GM19467 (cell line): ENCODE measurements at regions not wholly inside any gene's neighbourhood (a gene's known extent, or its start where the extent isn't known, plus 50 kb on each side); places are given as distances from the start of the nearest gene placed in this dataset.

ENCODE experiments used
- ATAC-seq: cut with Tn5 transposase; IDR thresholded peaks from one replicate; pipeline ENCODE4 v1.9.1; 2021; ENCODE audit warnings: mild to moderate bottlenecking, moderate library complexity; ENCODE audit not compliant: unreplicated experiment

GRCh38 chr1:87165177-87165576 lies 163.5 kb upstream of the LMO4 start:
- no peak for ATAC-seq

- ATAC-seq: no peak
These were observed 161.4 kb upstream of the LMO4 start for GRCh38 chr1:87167157-87167789.

GRCh38 chr1:87167848-87168525 lies 160.7 kb upstream of the LMO4 start:
- no peak for ATAC-seq

GRCh38 chr1:87169263-87169910 lies 159.3 kb upstream of the LMO4 start:
- ATAC-seq: no peak

- ATAC-seq: no peak
These were observed 158.5 kb upstream of the LMO4 start for GRCh38 chr1:87170157-87170556.

GRCh38 chr1:87170931-87171598 lies 157.6 kb upstream of the LMO4 start:
- ATAC-seq: no peak

- ATAC-seq: no peak
These were observed 155.4 kb upstream of the LMO4 start for GRCh38 chr1:87173231-87173630.

- ATAC-seq: no peak
These were observed 153.9 kb upstream of the LMO4 start for GRCh38 chr1:87174724-87175245.

- ATAC-seq: no peak
These were observed 152.6 kb upstream of the LMO4 start for GRCh38 chr1:87176087-87176486.

- no peak for ATAC-seq
These were observed 152.2 kb upstream of the LMO4 start for GRCh38 chr1:87176514-87176913.

- no peak for ATAC-seq
These were observed 150.2 kb upstream of the LMO4 start for GRCh38 chr1:87178441-87178840.

GRCh38 chr1:87179076-87179810 lies 149.4 kb upstream of the LMO4 start:
- ATAC-seq: no peak

- ATAC-seq: no peak
These were observed 148.7 kb upstream of the LMO4 start for GRCh38 chr1:87179851-87180519.

GRCh38 chr1:87180682-87181081 lies 148.0 kb upstream of the LMO4 start:
- no peak for ATAC-seq

GRCh38 chr1:87182611-87183010 lies 146.1 kb upstream of the LMO4 start:
- no peak for ATAC-seq

- ATAC-seq: no peak
These were observed 143.6 kb upstream of the LMO4 start for GRCh38 chr1:87185077-87185476.

- ATAC-seq: no peak
These were observed 142.3 kb upstream of the LMO4 start for GRCh38 chr1:87186346-87186745.

- no peak for ATAC-seq
These were observed 140.0 kb upstream of the LMO4 start for GRCh38 chr1:87188640-87189039.

GRCh38 chr1:87190402-87190801 lies 138.3 kb upstream of the LMO4 start:
- ATAC-seq: no peak

- ATAC-seq: no peak
These were observed 137.0 kb upstream of the LMO4 start for GRCh38 chr1:87191646-87192045.
